Loucy (cell line): ENCODE measurements at regions not wholly inside any gene's neighbourhood (a gene's known extent, or its start where the extent isn't known, plus 50 kb on each side); places are given as distances from the start of the nearest gene placed in this dataset.

Experiments
- CTCF ChIP-seq: fragments of 200-600 bp; sonication (generic); conservative IDR thresholded peaks from 2 replicates; pipeline ENCODE4 v1.5.1; 2014; ENCODE audit warnings: mild to moderate bottlenecking, antibody characterized with exemption, low read length
- EZH2phosphoT487 ChIP-seq: fragments of 200-600 bp; IDR thresholded peaks from 2 replicates; pipeline ENCODE4 v1.6.1; 2018; ENCODE audit warnings: antibody characterized with exemption, mild to moderate bottlenecking, moderate library complexity, borderline replicate concordance

- TF ChIP-seq CTCF (no peak), EZH2phosphoT487 (no peak)
These were observed 395.4 kb upstream of the RGS17 start for GRCh38 chr6:153526479-153526878.
